OCI-LY7 (cell line): ENCODE measurements at regions not wholly inside any gene's neighbourhood (a gene's known extent, or its start where the extent isn't known, plus 50 kb on each side); places are given as distances from the start of the nearest gene placed in this dataset.

Experiments used
- CTCF ChIP-seq: fragments of 200-600 bp; sonication (generic); conservative IDR thresholded peaks from 2 replicates; pipeline ENCODE4 v1.5.1; 2014; ENCODE audit warnings: mild to moderate bottlenecking, antibody characterized with exemption, low read length, moderate library complexity, mixed read lengths
- EZH2phosphoT487 ChIP-seq: fragments of 200-600 bp; sonication (generic); IDR thresholded peaks from 2 replicates; pipeline ENCODE4 v1.6.1; 2018; ENCODE audit warnings: low read depth, borderline replicate concordance, mild to moderate bottlenecking, mixed run types, antibody characterized with exemption, low read length, moderate library complexity, mixed read lengths

- TF ChIP-seq CTCF (no peak), EZH2phosphoT487 (no peak)
Observed at GRCh38 chr7:120077777-120078176, 195.2 kb upstream of the KCND2 start.
